Posterior cingulate gyrus (tissue), 11 donors: ENCODE measurements at regions not wholly inside any gene's neighbourhood (a gene's known extent, or its start where the extent isn't known, plus 50 kb on each side); places are given as distances from the start of the nearest gene placed in this dataset.
A peak's percentile ranks its signal among the peaks of the same experiment; 100 is the strongest.

Experiments used
- DNase-seq, 10 donors: peaks; one replicate each; pipeline versions ENCODE4 v3.0.0 to v3.0.0-alpha.2; 2020 to 2021; ENCODE audit warnings: mixed read lengths in 3 of 10
- intact Hi-C: fragments of 100-400 bp; cut with DNase I; formaldehyde crosslinking; loops from one replicate; pipeline ENCODE4 v1.15.1; 2023

DNA sequence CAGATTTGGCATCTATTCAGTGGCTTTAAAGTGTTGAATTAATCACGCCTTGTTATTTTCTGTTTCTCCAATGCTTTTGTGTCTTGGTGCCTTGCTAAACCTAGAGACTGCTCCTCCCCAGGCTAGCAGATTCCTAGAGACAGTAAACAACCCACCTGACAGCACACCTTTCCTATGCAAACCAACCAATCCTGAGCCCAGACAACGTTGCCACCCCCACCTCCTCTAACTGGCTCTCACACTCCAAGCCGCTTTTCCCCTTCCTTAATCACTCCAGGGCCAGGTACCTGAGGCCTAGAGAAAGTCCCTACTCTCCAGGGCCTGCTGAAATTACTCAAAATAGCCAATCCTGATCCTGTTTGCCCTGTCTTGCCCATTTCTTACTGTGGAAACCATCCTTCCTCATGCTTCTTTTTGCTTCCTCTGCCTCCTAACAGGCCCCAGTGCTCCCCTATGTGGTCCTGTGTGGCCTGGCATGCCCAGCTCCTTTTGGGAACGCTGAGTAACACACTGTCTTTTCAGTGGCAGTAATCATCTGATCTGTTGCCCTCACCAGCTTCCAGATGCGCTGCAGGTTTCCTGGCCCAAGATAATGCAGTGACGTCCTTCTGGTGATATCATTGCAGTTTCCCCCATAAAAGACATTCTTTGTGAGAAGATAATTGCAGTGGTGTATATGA is 53.4 kb downstream of the GAS1 start:
- DNase-seq, result no peak
- intact Hi-C loops, result no loop called here

DNA sequence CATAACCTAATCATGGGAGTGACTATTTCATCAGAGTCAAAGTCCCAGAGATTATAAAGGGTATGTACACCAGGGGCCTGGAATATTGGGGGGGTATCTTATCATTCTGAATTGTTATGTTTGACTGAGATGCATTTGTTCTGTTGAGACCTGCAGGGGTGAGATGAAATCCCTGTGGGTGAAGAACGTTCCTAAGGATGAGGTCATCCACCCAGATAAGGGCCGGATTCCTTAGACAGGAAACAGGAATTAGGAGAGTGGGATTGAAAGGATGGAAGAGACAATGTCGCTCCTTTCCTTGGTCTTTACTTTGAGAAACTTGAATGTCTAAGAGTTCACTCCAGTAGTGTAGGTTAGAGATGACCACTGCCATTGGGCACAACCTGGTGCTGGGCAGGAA is 54.7 kb downstream of the GAS1 start:
- DNase-seq, result no peak
- intact Hi-C loops, result no loop called here

DNA sequence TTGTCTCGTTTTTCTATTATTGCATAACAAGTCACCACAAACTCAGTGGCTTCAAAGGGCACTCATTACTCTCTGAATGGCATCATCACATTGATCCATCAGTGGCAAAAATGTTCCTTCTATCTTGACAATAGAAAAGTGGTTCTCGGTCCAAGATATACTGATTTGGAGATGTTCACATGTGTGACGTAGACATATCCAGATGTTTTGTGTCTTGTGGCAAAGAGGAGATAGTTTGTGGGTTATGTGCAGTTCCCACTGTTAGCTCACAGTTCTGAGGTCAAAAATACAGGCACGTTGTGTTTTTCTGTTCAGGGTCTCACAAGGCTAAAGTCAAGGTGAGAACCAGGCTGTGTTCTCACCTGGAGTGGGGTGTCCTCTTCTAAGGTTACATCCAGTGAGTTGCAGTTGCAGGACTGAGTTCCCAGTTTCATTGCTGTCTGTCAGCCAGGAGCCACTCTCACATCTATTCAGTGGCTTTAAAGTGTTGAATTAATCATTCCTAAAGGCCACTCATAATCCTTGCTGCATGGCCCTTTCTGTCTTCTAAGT is 55.3 kb downstream of the GAS1 start:
- intact Hi-C loops, result no loop called here
- DNase-seq, result no peak

DNA sequence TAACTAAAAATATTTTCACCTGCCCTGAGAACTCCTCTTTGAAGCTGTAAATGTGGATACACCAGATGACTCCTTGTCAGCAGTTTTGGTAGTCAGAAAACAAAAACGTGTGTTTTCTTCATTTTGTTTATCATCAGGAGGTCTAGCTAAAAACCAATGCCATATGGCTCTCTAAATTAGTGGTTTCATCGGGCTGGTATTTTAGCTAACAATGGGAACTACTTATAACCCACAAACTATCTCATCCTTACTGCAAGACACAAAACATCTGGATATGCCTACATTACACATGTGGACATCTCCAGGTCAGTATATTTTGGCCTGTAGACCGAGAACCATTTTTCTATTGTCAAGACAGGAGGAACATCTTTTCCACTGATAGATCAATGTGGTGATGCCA is 56.2 kb downstream of the GAS1 start:
- no peak for DNase-seq
- intact Hi-C loops, result no loop called here

DNA sequence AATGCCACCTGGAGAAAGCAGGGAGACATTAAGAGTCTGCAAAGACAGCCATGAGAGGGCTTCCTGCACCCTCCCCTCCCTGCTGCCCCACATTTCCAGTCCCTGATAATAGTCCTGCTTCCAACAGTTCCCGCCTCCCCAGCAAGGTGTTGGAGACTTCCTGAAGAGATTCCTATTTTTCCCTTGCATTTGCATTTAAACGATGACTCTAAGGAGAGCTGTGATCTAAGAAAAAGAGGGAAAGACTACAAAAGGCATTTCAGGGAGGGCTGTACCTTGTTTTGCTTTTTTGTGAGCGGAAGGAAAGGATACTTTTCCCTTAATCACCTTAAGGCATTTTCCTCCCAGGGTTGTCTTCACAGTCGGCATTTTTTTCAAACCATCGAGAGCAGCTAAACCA is 62.1 kb downstream of the GAS1 start:
- no peak for DNase-seq
- intact Hi-C loops, result no loop called here

DNA sequence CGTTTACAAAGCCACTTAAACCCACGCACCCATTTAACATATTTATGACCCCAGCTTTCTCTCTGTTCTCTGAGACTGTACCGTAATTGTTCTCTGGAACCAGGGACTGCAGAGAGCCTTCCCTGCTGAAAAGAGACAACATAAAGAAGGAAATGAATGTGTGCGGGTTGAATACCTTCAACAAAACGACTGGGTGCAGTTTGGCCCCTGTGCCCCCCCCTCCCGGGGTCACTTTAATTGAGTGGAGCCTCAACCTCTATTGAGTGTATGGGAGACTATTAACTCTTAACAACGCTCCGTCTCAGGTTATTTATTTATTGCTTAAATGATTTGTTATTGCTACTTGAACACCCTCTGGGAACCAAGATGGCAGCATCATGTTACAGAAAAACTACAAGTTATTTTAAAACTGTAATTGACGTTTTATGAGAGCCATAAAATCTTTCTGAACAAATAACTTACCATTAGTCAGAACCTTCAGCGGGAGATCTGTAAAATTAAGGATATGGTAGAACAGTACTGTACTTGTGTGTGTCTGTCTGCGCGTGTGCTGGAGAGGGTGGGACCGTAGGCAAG is 70.6 kb downstream of the GAS1 start:
- no peak for DNase-seq
- intact Hi-C loops, result no loop called here

DNA sequence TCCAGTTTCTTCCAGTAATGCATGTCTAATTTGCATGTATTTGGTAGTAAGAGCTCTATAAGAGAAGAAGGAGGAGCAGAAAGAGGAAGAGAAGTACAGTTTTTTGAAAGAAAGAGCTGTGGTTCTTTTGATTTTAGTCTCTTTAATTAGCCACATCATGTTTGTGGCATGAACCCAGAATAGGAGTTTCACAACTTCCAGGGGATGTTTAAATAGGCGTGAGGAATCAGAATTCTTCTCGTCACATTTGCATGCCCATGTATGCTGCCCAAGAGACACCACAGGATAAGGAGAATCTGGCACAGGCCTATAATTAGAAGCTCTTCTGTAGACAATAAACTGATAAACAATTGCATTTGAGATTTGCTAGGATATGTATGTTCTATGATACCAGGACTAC is 78.7 kb downstream of the GAS1 start:
- no peak for DNase-seq
- intact Hi-C loops, result no loop called here

DNA sequence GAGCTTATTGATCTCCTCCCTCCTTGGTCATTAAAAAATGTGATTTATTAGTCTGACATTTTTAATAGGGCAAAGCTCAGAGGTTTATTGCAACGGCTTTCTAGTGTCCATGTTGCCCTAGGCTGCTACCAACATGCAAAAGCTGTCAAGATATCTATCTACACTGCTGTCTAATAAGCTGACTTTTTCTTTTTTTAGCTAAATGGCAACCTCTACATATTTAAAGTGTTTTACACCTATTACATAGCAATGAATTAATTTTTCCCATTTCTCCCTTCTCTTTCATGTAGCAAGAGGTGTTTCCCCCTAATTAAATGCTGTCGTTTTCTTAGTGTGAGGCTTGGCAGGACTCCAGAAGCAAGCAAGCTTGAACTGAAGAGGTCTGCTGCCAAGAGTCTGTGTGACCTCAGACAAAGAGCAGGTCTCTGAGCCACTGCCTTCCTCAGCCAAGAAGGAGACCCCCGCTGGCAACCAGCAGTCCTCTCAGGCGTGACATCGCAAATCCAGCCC is 79.4 kb downstream of the GAS1 start:
- DNase-seq, result peak in 1 of 10 donors; percentile 9
- intact Hi-C loops, result no loop called here

DNA sequence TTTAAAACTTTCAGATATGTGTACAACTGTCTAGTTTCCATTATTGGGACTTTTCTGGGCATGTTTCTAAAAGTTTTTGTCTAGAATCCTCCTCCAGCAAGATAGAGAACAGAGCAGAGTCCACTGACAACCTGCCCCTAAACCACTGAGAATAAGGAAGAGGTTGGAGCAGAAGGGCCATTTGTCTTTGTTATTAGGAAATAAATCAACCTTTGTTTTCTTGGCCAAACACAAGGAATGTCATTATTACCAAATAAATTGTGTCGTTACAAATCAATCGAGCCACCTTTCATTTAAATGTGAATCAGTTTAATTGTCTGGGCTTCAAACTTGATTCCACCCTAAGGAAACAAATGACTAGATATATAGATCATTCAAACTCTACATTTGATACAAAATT is 81.4 kb downstream of the GAS1 start:
- no peak for DNase-seq

DNA sequence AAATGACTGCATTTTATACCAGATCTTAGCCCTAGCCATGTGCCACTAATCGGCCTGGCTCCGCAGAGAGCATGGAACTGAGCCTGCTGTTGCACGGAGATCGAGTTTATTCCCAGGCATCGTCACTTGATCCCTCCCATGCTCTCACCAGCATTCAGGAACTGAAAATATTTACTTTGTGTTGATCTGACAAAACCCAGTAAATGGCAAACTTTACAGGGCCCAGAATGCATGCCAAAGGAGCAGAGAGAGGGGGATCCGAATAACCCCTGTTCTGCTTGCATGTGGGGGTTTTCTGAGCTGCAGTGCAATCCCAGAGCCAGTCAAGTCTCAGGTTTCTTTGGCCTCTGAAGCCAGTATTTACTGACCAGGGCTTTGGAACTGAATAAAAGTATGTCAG is 87.3 kb downstream of the GAS1 start:
- no peak for DNase-seq

More for the DNA sequence above, 81.4 kb downstream of the GAS1 start:
- intact Hi-C loops, result no loop called here

DNA sequence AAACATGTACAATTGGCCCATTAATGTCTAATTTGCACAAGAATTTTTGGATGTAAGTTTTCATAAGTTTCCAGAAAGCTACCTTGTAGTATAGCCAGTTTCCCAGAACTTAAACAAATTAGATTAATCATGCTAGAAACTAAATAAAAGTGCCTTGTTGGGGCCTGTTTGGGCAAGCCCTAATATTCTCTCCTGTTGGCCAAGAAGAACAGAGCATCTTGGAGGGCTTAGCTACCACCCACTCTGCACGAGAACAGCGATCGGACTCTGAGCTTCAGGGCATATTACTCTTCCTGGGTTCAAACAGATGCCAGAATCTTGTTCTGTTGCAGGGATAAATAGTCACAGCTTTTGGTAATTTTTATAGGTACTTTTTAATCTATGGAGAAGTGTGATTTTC is 88.2 kb downstream of the GAS1 start:
- DNase-seq, result no peak
- intact Hi-C loops, result no loop called here

More for the DNA sequence above, 87.3 kb downstream of the GAS1 start:
- intact Hi-C loops, result no loop called here

DNA sequence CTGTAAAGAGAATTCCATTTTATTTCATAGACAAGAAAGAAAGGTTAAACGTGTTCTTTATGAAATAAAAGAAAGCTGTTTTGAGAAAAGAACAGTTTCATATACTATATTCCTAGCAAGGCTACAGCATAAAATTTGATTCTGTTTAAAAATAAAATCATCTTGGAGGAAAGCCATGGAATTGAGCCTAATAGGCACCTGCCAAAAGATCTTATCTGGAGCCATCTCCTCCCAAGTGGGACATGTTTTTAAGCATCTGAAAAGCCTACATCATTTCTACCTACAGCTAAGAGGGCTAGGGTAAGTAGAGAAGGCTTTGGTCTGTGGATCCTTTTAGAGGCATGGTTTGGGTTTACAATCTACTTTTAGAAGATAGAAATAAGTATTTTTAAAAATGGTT is 89.3 kb downstream of the GAS1 start:
- no peak for DNase-seq
- intact Hi-C loops, result no loop called here

DNA sequence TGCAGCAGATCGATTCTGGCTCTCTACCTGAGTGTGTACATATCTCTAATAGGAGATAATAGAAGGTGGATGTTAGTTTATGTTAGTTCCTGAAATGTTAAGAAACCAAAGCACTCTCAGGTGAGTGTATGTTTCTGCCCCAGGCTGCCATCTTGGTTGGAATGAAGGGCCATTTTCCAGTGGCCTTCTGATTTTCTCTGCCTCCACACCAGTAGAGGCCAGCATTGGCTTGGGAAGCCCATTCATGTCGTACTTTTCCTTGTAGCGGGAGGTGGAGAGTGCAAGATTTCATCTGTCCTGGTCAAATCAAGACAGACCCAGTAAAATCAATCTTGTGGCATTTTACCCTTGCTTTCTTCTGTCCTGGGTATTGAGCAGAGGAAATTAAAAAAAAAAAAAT is 91.0 kb downstream of the GAS1 start:
- intact Hi-C loops, result no loop called here
- no peak for DNase-seq

DNA sequence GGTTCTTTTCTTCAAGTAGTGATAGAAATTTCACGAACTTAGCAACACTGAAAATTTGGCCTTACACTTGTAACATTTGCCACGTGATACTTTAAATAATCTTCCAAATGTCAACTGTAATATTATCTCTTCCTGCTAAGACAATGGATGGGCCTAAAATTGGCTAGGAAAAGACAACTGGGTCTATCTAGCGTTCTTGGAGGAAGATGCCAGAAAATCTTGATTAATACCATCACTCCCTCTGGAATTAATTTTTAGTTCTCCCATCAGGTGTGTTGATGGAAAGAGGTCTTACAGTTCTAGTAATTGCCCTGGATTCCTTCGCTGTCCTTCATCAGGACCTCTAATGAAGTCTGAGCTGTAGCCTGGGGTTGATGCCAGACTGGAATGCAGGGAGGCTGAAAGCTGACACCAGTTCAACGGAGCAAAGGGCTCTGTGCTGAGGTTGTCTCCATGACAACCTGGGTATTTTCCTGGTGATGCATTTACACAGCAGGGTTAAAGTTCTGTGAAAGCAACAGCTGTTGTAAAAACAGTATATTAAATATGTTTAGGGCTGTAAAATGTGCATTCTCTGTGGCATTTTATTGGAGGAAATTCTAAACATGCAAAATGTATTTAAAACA is 92.3 kb downstream of the GAS1 start:
- DNase-seq, result no peak
- intact Hi-C loops, result no loop called here

DNA sequence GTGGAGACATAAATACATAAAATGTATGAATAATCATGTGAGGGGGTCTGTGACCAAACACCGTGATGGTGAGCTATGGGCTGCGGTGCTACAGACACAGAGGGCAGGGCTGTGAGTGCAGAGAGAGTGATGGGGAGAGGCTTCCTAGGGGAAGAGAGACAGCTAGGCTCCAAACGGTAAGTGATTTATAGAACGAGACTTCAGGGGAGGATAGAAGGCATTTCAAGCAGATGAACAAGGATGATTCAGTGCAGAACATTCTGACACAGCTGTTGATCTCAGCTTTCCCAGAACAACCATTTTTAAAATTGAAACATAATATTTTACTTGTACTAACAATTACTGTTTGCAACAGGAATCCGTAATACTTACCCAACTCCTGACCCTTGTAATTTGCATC is 100.7 kb downstream of the GAS1 start:
- intact Hi-C loops, result no loop called here
- no peak for DNase-seq

DNA sequence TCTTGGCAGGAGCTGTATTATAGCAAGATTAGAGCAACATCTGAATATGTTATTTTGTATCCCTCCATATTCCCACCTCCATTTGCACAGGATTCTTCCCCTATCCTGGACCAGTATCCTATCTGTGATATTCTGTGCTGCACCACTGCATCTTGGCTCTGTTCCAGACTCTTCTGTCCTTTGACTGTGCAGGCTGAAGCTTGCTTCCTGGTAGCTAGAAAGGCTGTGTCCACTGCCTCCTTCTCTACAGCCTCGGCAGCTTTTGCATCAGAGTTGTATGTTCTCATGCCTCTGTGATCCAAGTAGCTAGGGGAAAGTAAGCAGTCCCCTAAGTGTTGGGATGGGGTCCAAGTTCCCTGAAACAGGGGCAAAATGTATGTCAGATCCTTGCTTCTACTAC is 104.1 kb downstream of the GAS1 start:
- DNase-seq, result no peak
- intact Hi-C loops, result no loop called here

DNA sequence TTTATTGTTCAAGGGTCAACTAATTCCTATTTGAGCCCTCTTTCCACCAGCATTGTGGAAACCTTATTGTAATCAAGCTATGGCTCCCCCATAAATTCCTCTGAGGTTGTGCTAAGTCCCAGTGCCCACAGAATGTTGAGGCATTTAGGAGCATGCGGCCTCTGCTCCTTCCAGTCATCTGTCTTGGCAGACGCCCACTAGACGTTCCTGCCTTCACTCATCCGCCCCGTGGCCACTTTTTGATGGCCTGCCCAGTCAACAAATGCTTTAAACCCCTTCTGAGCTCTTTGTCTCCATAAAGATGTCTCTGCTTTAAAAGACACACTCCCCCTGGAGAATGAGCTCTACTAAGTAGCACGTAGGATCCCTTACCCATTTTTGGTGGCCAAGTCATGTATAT is 104.7 kb downstream of the GAS1 start:
- intact Hi-C loops, result no loop called here
- DNase-seq, result peak in 1 of 10 donors; percentile 59

DNA sequence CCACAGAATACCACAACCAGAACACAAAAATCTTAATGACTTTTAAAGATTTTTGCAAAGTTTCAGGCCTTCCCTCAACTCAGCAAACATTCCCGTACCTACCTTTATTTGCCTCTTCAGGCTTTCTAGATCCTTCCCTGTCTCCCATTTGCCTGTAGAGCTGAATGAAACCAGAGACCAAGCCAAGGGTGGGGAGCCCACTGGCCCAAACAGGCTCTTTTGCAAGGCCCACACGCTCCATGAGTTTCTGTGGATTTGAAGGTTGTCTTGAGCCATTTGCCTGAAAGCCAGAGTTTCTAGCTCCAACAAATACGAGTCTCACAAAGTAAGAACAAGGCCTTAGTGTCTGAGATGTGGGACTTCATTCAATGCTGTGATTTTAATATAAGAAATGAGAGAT is 107.8 kb downstream of the GAS1 start:
- DNase-seq, result no peak
- intact Hi-C loops, result no loop called here

DNA sequence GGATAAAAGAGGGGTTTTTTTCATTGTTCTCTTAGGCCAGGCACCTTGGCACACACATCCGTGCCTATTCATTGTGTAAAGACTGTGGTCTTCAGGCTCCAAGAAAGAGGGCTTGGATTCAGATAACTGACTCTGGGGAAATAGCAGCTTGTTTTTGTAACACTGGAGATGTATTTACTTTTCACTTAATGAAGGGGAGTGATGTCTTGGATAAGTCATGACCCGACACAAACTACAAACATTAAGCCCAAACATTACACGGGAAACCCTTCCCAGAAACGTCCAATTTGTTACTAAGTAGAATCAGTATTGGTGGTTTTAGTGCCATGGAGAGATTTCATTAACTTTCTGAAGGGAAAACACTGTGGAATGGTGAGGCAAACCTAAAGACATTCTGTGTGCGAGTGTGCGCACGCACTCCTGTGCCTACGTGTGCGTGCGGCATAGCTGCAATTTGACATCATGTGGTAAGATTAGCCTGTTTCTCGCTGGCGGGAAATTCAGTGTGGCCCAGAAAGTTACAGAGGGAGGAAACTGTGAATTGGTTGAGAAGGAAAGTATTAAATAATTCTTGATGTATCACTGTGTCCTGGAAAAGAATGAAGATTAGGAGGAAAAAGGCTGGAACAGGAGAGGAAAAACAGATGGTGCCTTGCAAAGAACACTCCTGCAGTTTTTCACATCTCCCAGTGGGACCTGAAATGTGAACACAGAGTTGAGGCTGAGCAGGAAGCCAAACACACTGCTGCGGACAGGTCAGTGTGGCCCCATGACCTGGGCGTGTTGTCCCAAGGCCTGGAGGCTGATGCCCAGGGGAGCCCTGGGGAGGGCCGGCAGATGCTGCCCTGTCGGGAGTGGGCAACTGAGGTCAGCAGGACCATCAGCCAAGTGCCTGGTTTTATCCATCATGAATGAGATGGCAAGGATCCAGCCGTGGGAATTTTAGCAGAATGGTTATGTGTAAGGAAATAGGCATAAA is 108.5 kb downstream of the GAS1 start:
- intact Hi-C loops, result no loop called here

DNA sequence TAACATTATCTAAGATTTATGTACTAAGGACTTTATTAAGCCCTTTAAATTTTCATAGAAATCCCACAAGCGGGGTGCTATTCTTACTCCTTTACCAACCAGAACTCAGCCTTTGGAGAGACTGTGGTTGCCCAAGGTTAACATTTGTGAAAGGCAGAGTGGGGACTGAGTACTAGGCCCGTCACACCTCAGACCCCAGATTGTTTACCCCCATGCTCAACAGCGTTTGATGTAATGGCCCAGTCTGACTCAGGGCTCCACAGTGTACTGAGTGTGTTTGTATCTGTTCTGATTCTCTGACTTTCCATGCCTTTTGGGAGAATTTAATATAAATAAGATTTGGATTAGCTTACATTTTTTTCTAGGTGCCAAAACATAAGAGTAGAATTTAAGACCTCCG is 110.0 kb downstream of the GAS1 start:
- intact Hi-C loops, result no loop called here
- no peak for DNase-seq

More for the DNA sequence above, 108.5 kb downstream of the GAS1 start:
- no peak for DNase-seq

DNA sequence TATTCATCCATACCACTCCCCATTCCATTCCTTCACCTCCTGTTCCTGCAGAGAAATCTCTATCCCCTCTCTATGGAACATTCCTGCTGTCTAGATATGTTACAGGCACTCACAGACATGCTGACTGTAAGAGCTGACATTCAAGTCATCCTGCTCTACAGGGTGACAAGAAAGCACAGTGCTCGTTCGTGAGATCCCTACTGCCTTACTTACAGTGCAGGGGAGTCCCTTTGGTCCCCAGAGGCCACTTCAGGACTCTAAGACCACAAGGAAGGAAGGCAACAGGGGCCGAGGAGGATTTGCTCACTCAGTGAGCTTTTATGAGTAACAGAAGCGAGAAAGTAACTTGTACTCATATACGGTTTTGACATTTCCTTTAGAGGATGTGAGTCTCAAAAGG is 110.5 kb downstream of the GAS1 start:
- intact Hi-C loops, result no loop called here
- DNase-seq, result no peak
